ENCODE measurements at regions not wholly inside any gene's neighbourhood (a gene's known extent, or its start where the extent isn't known, plus 50 kb on each side); places are given as distances from the start of the nearest gene placed in this dataset.
"Not testable (repeated sequence)": the region's sequence is repeated elsewhere in the genome, so short reads cannot be mapped to it uniquely, and the experiment has no call there.

DNA sequence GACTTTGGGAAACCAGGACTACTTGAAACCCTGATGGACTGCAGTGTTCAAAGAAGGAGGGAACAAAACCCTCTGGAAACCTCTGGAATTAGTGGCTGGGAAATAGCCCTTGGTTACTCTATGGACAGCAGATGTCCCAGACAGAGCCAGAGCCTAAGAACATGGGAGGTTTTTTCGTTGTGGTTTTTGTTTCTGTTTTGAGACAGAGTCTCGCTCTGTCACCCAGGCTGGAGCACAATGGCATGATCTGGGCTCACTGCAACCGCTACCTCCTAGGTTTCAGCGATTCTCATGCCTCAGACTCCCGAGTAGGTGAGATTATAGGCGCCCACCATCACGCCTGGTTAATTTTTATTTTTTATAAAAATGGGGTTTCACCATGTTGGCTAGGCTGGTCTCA lies 1378.7 kb downstream of the AACS start:
- Mint-ChIP-seq H3K4me3 (no peak overlapping the region), H3K36me3 (no peaks in the 10 kb centered on the region), H3K4me1 (no peaks in the 10 kb centered on the region), H3K27me3 (no peaks in the 10 kb centered on the region), H3K9me3 (peaks cover 0 to 8% (median 3%) of the 10 kb centered on the region in 7 donors), H3K27ac (no peak overlapping the region)
- ATAC-seq (ENCODE audit: low read depth in 2 of 2) (no peak), DNase-seq (no peak)
- H3K36me3 ChIP-seq (ENCODE audit: control insufficient read depth, insufficient read depth, low read length): no peaks in the 10 kb centered on the region
- no peak overlapping the region for H3K4me3 ChIP-seq (ENCODE audit: low read depth, low read length)
- no peak overlapping the region for H3K27ac ChIP-seq (ENCODE audit: insufficient read depth, low read length, poor library complexity, severe bottlenecking)
- no peaks in the 10 kb centered on the region for H3K4me1 ChIP-seq (ENCODE audit: control insufficient read depth, insufficient read depth, low read length, poor library complexity, severe bottlenecking)
- no peaks in the 10 kb centered on the region for H3K27me3 ChIP-seq (ENCODE audit: control insufficient read depth, insufficient read depth, low read length)
- H3K9me3 ChIP-seq (ENCODE audit: control insufficient read depth in 2 of 2, low read length in 2 of 2): peaks cover 0 to 8% of the 10 kb centered on the region in 2 experiments

DNA sequence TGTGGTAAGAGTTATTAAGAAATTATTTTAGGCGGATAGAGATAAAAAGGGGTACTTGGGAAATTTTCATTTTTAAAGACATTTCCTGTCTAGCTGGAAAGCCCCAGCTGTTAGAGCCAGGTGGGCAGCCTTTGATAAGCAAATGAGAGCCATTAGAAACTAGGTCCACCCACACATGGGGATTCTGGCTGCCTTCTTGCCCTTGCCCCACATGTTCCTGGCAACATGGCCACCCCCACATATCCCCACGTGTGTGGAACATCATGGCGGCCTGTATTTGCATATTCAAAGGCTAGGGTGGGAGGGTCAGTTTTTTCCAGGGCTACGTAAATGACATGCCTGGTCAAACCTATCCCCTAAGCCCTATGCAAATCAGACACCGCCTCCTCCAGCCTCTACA lies 1382.1 kb downstream of the AACS start:
- Histone ChIP-seq H3K36me3 (ENCODE audit: control insufficient read depth, insufficient read depth, low read length) (no peaks in the 10 kb centered on the region), H3K27ac (ENCODE audit: insufficient read depth, low read length, poor library complexity, severe bottlenecking) (no peak overlapping the region), H3K27me3 (ENCODE audit: control insufficient read depth, insufficient read depth, low read length) (no peaks in the 10 kb centered on the region), H3K9me3 (ENCODE audit: control insufficient read depth in 2 of 2, low read length in 2 of 2) (peaks cover 0 to 8% of the 10 kb centered on the region in 2 experiments), H3K4me3 (ENCODE audit: low read depth, low read length) (no peak overlapping the region), H3K4me1 (ENCODE audit: control insufficient read depth, insufficient read depth, low read length, poor library complexity, severe bottlenecking) (no peaks in the 10 kb centered on the region)
- DNase-seq: no peak
- Mint-ChIP-seq H3K27me3 (no peaks in the 10 kb centered on the region), H3K4me1 (no peaks in the 10 kb centered on the region), H3K27ac (no peak overlapping the region), H3K36me3 (no peaks in the 10 kb centered on the region), H3K9me3 (peaks cover 0 to 16% (median 3%) of the 10 kb centered on the region in 7 donors), H3K4me3 (no peak overlapping the region)
- no peak for ATAC-seq (ENCODE audit: low read depth in 2 of 2)

DNA sequence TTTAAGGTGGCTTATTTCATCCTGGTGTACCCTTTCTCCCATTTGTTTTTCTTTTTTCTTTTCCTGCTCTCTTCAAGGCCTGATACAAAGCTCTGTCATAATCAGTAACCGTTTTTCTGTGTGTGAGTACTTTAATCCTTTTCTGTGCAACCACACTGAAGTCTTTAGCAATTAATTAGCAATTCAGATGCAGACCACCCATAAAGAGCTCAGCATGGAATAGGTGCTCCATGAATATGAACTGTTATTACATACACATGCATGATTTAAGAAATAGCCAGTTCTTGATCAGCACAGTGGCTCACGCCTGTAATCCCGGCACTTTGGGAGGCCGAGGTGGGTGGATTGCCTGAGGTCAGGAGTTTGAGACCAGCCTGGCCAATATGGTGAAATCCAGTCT lies 1386.6 kb downstream of the AACS start:
- no peaks in the 10 kb centered on the region for H3K4me1 ChIP-seq (ENCODE audit: control insufficient read depth, insufficient read depth, low read length, poor library complexity, severe bottlenecking)
- no peaks in the 10 kb centered on the region for H3K36me3 Mint-ChIP-seq
- no peak overlapping the region for H3K27ac ChIP-seq (ENCODE audit: insufficient read depth, low read length, poor library complexity, severe bottlenecking)
- H3K36me3 ChIP-seq (ENCODE audit: control insufficient read depth, insufficient read depth, low read length): no peaks in the 10 kb centered on the region
- no peak overlapping the region for H3K27ac Mint-ChIP-seq
- peaks cover 0 to 6% (median 0%) of the 10 kb centered on the region in 4 donors for H3K4me1 Mint-ChIP-seq
- no peak overlapping the region for H3K4me3 ChIP-seq (ENCODE audit: low read depth, low read length)
- H3K9me3 Mint-ChIP-seq: peaks cover 0 to 17% (median 6%) of the 10 kb centered on the region in 7 donors
- H3K27me3 Mint-ChIP-seq: no peaks in the 10 kb centered on the region
- peaks cover 0 to 8% of the 10 kb centered on the region in 2 experiments for H3K9me3 ChIP-seq (ENCODE audit: control insufficient read depth in 2 of 2, low read length in 2 of 2)
- no peak overlapping the region for H3K4me3 Mint-ChIP-seq
- DNase-seq (no peak), ATAC-seq (ENCODE audit: low read depth in 2 of 2) (no peak)
- no peaks in the 10 kb centered on the region for H3K27me3 ChIP-seq (ENCODE audit: control insufficient read depth, insufficient read depth, low read length)

DNA sequence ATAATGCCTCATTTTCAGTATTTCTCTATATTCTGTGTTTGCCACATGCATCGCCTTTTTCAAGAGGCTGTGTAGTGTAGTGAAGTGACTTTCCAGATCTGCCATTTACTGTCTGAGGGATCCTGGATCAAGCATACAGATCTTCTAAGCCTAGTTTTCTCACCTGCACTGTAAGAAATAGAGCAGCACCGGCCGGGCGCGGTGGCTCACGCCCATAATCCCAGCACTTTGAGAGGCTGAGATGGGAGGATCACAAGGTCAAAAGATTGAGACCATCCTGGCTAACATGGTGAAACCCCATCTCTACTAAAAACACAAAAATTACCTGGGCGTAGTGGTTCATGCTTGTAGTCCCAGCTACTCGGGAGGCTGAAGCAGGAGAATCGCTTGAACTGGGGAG lies 1387.5 kb downstream of the AACS start:
- not testable (repeated sequence) for H3K4me1 ChIP-seq (ENCODE audit: control insufficient read depth, insufficient read depth, low read length, poor library complexity, severe bottlenecking)

DNA sequence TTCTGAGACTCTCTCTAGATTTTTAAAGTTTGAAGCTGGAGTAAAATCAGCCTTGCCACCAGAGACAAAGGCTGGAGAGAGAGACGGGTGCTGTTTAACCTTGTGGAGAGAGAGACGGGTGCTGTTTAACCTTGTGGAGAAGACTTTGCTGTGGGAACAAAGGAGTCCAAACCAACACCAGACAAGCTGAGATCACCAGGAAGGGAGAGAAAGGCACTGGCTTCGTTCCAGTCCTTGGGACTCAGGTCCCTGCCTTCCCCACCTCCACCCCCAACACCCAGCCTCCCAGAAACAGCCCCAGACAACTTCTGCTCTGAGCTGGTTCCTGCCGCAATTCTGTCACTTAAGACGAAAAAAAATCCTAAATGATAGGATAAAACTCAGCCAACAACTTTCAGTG lies 1389.3 kb downstream of the AACS start:
- no peaks in the 10 kb centered on the region for H3K4me1 ChIP-seq (ENCODE audit: control insufficient read depth, insufficient read depth, low read length, poor library complexity, severe bottlenecking)
- no peak overlapping the region for H3K4me3 Mint-ChIP-seq
- H3K4me1 Mint-ChIP-seq: peaks cover 0 to 6% (median 0%) of the 10 kb centered on the region in 4 donors
- DNase-seq (no peak), ATAC-seq (ENCODE audit: low read depth in 2 of 2) (no peak)
- H3K4me3 ChIP-seq (ENCODE audit: low read depth, low read length): no peak overlapping the region
- no peak overlapping the region for H3K27ac ChIP-seq (ENCODE audit: insufficient read depth, low read length, poor library complexity, severe bottlenecking)
- no peak overlapping the region for H3K27ac Mint-ChIP-seq
- no peaks in the 10 kb centered on the region for H3K27me3 Mint-ChIP-seq
- H3K27me3 ChIP-seq (ENCODE audit: control insufficient read depth, insufficient read depth, low read length): no peaks in the 10 kb centered on the region
- H3K36me3 Mint-ChIP-seq: no peaks in the 10 kb centered on the region
- no peaks in the 10 kb centered on the region for H3K9me3 ChIP-seq (ENCODE audit: control insufficient read depth in 2 of 2, low read length in 2 of 2)
- H3K9me3 Mint-ChIP-seq: peaks cover 0 to 17% (median 3%) of the 10 kb centered on the region in 7 donors
- no peaks in the 10 kb centered on the region for H3K36me3 ChIP-seq (ENCODE audit: control insufficient read depth, insufficient read depth, low read length)

More for the DNA sequence above, 1387.5 kb downstream of the AACS start:
- ATAC-seq (ENCODE audit: low read depth in 2 of 2); H3K4me1 Mint-ChIP-seq; H3K4me3 Mint-ChIP-seq; H3K27me3 ChIP-seq (ENCODE audit: control insufficient read depth, insufficient read depth, low read length); H3K27ac ChIP-seq (ENCODE audit: insufficient read depth, low read length, poor library complexity, severe bottlenecking); H3K27me3 Mint-ChIP-seq; H3K27ac Mint-ChIP-seq; H3K9me3 ChIP-seq (ENCODE audit: control insufficient read depth in 2 of 2, low read length in 2 of 2); H3K4me3 ChIP-seq (ENCODE audit: low read depth, low read length); H3K36me3 Mint-ChIP-seq; H3K36me3 ChIP-seq (ENCODE audit: control insufficient read depth, insufficient read depth, low read length); DNase-seq: not testable (repeated sequence)
- H3K9me3 Mint-ChIP-seq: peaks cover 0 to 17% (median 6%) of the 10 kb centered on the region in 7 donors

DNA sequence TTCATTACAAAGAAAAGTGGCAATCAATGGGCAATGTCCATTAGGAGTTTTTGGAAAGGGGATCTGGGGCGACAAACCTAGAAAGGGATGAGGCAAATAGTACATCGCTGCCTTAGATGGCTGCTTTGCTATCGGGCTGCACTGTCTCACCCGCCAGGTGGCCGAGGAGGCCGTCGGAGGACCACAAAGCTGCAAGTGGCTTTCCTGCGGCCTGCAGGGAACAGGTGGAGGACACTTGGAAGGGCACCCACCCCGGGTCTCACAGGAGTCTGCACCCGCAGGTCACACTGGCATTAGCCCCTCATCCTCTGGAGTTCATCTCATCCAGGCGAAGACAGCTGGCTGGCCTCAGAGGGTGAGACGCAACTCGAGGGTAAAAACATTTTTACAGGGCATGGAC lies 1392.5 kb downstream of the AACS start:
- H3K4me1 ChIP-seq (ENCODE audit: control insufficient read depth, insufficient read depth, low read length, poor library complexity, severe bottlenecking): no peaks in the 10 kb centered on the region
- H3K27ac Mint-ChIP-seq: no peak overlapping the region
- no peak for ATAC-seq (ENCODE audit: low read depth in 2 of 2)

DNA sequence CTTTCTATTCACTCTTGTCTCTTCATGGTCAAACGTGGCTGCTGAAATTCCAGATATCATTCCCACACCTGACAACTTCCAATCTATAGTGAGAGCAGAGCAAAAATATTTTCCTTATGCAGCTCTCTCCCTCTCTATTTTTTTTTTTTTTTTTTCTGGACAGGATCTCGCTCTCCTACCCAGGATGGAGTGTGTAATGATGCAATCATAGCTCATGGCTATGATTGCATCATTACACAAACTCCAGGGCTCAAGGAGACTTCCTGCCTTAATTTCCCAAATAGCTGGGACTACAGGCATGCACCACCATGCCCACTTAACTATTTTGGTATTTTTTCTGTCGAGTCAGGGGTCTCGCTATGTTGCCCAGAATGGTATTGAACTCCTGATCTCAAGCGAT lies 1398.9 kb downstream of the AACS start:
- Histone ChIP-seq H3K27me3 (ENCODE audit: control insufficient read depth, insufficient read depth, low read length) (no peaks in the 10 kb centered on the region), H3K4me3 (ENCODE audit: low read depth, low read length) (no peak overlapping the region), H3K9me3 (ENCODE audit: control insufficient read depth in 2 of 2, low read length in 2 of 2) (no peaks in the 10 kb centered on the region), H3K27ac (ENCODE audit: insufficient read depth, low read length, poor library complexity, severe bottlenecking) (no peak overlapping the region), H3K4me1 (ENCODE audit: control insufficient read depth, insufficient read depth, low read length, poor library complexity, severe bottlenecking) (no peaks in the 10 kb centered on the region), H3K36me3 (ENCODE audit: control insufficient read depth, insufficient read depth, low read length) (no peaks in the 10 kb centered on the region)
- no peaks in the 10 kb centered on the region for H3K36me3 Mint-ChIP-seq
- H3K27ac Mint-ChIP-seq: no peak overlapping the region
- DNase-seq (no peak), ATAC-seq (ENCODE audit: low read depth in 2 of 2) (no peak)
- H3K9me3 Mint-ChIP-seq: peaks cover 0 to 8% (median 0%) of the 10 kb centered on the region in 7 donors
- H3K27me3 Mint-ChIP-seq: no peaks in the 10 kb centered on the region
- H3K4me3 Mint-ChIP-seq: no peak overlapping the region
- H3K4me1 Mint-ChIP-seq: no peaks in the 10 kb centered on the region

More for the DNA sequence above, 1392.5 kb downstream of the AACS start:
- Histone ChIP-seq H3K36me3 (ENCODE audit: control insufficient read depth, insufficient read depth, low read length) (no peaks in the 10 kb centered on the region), H3K27ac (ENCODE audit: insufficient read depth, low read length, poor library complexity, severe bottlenecking) (no peak overlapping the region), H3K27me3 (ENCODE audit: control insufficient read depth, insufficient read depth, low read length) (no peaks in the 10 kb centered on the region), H3K4me3 (ENCODE audit: low read depth, low read length) (no peak overlapping the region), H3K9me3 (ENCODE audit: control insufficient read depth in 2 of 2, low read length in 2 of 2) (no peaks in the 10 kb centered on the region)
- Mint-ChIP-seq H3K9me3 (peaks cover 0 to 11% (median 3%) of the 10 kb centered on the region in 7 donors), H3K4me1 (peaks cover 0 to 6% (median 0%) of the 10 kb centered on the region in 4 donors), H3K27me3 (no peaks in the 10 kb centered on the region), H3K4me3 (no peak overlapping the region), H3K36me3 (no peaks in the 10 kb centered on the region)
- no peak for DNase-seq

DNA sequence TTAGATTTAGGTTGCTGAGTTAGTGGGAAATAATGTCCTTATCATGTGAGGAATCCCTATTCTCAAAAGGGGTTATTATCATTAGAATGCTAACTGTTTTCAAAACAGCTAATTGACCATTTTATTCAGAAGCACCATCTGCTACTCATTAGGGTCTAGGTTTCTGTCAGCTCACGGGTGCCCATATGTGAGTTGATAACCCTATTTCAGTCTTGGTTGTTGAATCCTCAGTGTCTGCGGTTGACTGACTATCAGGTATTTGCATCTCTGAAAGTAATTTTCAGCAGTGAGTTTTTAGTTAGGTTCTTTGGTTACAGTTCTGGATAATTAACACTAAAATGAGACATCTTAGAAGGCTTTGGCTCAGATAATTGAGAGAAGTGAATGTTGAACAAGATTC lies 1404.0 kb downstream of the AACS start:
- H3K27ac ChIP-seq (ENCODE audit: insufficient read depth, low read length, poor library complexity, severe bottlenecking): no peak overlapping the region
- Mint-ChIP-seq H3K27me3 (no peaks in the 10 kb centered on the region), H3K4me1 (no peaks in the 10 kb centered on the region), H3K27ac (no peak overlapping the region), H3K4me3 (no peak overlapping the region), H3K9me3 (peaks cover 2 to 13% (median 5%) of the 10 kb centered on the region in 7 donors), H3K36me3 (no peaks in the 10 kb centered on the region)
- no peaks in the 10 kb centered on the region for H3K36me3 ChIP-seq (ENCODE audit: control insufficient read depth, insufficient read depth, low read length)
- no peaks in the 10 kb centered on the region for H3K9me3 ChIP-seq (ENCODE audit: control insufficient read depth in 2 of 2, low read length in 2 of 2)
- DNase-seq (no peak), ATAC-seq (ENCODE audit: low read depth in 2 of 2) (no peak)
- H3K4me1 ChIP-seq (ENCODE audit: control insufficient read depth, insufficient read depth, low read length, poor library complexity, severe bottlenecking): no peaks in the 10 kb centered on the region
- H3K4me3 ChIP-seq (ENCODE audit: low read depth, low read length): no peak overlapping the region
- no peaks in the 10 kb centered on the region for H3K27me3 ChIP-seq (ENCODE audit: control insufficient read depth, insufficient read depth, low read length)
